ENCODE measurements at regions not wholly inside any gene's neighbourhood (a gene's known extent, or its start where the extent isn't known, plus 50 kb on each side); places are given as distances from the start of the nearest gene placed in this dataset.
"Not testable (repeated sequence)": the region's sequence is repeated elsewhere in the genome, so short reads cannot be mapped to it uniquely, and the experiment has no call there.

DNA sequence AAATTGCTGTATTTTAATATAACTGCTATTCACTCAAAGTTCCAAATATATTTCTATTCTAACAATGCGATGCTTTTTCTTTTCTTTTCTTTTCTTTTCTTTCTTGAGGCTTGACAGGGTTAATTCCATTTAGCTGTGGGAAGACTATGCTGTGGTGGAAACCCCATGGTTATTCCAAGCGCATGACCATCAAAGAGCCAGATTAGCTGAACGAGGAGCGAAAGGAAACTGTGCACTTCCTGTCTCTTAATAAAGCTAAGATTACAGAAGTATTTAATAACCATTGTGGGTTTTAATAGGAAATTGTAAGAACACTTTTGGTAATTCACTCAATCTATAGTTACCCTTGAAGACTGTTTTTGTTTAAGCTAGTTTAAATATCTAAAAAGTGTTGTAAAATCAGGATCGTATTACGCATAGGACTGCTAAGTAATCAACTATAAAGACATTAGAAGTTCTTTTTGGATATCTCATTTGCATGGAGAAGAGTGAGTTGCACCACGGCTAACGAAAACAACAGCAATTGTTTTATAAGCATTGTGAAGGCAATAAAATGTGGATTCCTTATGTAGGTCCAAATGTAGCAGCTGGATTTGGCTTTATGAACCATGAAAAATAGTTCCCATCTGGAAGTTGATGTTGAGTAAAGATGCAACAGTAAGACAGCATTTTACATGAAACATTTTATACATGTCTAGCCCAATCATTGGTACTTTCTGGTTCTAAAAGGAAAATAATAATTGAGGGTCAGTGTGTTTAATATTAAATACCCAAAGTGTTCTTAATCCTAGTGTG, 105.4 kb downstream of the ZIC1 start:
- TF ChIP-seq EP300 (IDR thresholded peaks at IDR 0.05) = no peak
- TF ChIP-seq, protein P1, sequence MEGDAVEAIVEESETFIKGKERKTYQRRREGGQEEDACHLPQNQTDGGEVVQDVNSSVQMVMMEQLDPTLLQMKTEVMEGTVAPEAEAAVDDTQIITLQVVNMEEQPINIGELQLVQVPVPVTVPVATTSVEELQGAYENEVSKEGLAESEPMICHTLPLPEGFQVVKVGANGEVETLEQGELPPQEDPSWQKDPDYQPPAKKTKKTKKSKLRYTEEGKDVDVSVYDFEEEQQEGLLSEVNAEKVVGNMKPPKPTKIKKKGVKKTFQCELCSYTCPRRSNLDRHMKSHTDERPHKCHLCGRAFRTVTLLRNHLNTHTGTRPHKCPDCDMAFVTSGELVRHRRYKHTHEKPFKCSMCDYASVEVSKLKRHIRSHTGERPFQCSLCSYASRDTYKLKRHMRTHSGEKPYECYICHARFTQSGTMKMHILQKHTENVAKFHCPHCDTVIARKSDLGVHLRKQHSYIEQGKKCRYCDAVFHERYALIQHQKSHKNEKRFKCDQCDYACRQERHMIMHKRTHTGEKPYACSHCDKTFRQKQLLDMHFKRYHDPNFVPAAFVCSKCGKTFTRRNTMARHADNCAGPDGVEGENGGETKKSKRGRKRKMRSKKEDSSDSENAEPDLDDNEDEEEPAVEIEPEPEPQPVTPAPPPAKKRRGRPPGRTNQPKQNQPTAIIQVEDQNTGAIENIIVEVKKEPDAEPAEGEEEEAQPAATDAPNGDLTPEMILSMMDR (IDR thresholded peaks at IDR 0.05) = no peak
- no peak for TF ChIP-seq POLR2A (IDR thresholded peaks at IDR 0.05)
- DNase-seq (ENCODE audit: low spot score in 2 of 2) = no peak
- Histone ChIP-seq H3K27me3 (no peaks in the 10 kb centered on the region), H3K4me1 (peaks cover 0 to under 1% (median 0%) of the 10 kb centered on the region in 4 donors), H3K27ac (no peak overlapping the region), H3K9me3 (no peaks in the 10 kb centered on the region), H3K4me3 (no peak overlapping the region), H3K36me3 (no peaks in the 10 kb centered on the region)
- 62 to 65% methylated on average over 8 of the region's 8 CpGs for WGBS, 2 donors

DNA sequence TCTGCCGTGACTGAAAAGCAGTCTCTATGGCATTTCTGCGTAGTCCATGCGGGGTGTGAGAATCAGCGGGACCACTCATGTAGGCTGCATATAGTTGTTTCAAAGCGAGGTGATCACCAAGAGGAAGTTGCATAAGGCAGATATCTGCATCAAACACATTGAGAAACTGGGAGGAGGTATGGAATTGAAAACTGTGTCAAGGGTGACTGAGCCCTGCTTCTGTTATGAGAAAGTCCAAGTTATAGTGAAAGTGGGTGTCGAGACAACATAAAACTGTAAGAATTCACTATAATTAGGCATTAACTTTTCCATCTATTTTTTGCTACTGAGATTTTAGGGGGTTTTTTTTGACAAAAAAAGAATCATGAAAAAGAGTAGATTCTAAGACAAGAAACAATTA, 109.3 kb downstream of the ZIC1 start:
- TF ChIP-seq POLR2A (IDR thresholded peaks at IDR 0.05) = no peak
- no peak for TF ChIP-seq EP300 (IDR thresholded peaks at IDR 0.05)
- TF ChIP-seq, protein P1 (IDR thresholded peaks at IDR 0.05) = no peak
- no peak for DNase-seq (ENCODE audit: low spot score in 2 of 2)
- 84 to 89% methylated on average over 6 of the region's 6 CpGs for WGBS, 2 donors
- Histone ChIP-seq H3K27ac (no peak overlapping the region), H3K4me3 (no peak overlapping the region), H3K9me3 (no peaks in the 10 kb centered on the region), H3K27me3 (no peaks in the 10 kb centered on the region), H3K36me3 (no peaks in the 10 kb centered on the region), H3K4me1 (no peaks in the 10 kb centered on the region)

DNA sequence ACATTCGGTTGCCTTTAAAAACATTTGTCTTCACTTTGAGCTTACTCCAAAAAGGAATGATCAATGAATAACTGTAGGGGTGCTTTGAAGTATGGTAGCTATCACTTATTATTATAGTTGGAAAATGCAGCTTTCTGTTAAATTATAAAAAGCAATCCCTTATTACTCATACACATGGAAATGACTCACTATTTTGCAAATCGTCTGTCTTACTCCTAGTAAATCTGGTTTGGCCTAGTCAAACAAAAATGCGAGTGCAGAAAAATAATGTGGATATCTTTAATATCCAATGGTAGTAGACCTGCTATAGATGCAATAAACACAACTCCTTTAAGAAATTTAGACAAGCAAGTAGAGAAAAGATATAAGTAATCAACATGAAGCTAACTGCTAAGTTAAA, 112.5 kb downstream of the ZIC1 start:
- peaks cover 0 to 10% (median 0%) of the 10 kb centered on the region in 4 donors for H3K9me3 ChIP-seq
- no peaks in the 10 kb centered on the region for H3K36me3 ChIP-seq
- no peaks in the 10 kb centered on the region for H3K27me3 ChIP-seq
- TF ChIP-seq EP300 (IDR thresholded peaks at IDR 0.05) (no peak), POLR2A (IDR thresholded peaks at IDR 0.05) (no peak)
- TF ChIP-seq, protein P1 (IDR thresholded peaks at IDR 0.05) = no peak
- no peak for DNase-seq (ENCODE audit: low spot score in 2 of 2)
- no peak overlapping the region for H3K27ac ChIP-seq
- H3K4me1 ChIP-seq = no peaks in the 10 kb centered on the region
- no peak overlapping the region for H3K4me3 ChIP-seq
- 51% methylated on average over 3 of the region's 3 CpGs for WGBS, 2 donors

DNA sequence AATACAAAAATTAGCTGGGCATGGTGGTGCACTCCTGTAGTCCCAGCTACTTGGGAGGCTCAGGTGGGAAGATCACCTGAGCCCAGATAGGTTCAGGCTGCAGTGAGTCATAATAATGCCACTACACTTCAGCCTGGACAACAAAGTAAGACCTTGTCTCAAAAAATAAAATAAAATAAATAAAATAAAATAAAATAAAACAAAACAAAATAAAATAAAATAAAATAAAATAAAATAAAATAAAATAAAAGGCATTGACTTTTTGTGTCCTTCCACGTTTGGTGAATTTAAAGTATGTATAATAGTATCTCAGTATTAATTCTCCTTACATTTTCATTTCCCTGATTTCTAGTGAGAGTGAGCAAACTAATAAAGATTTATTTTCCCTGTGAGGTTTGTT, 113.6 kb downstream of the ZIC1 start:
- not testable (repeated sequence) for H3K4me1 ChIP-seq; H3K27me3 ChIP-seq; H3K27ac ChIP-seq; H3K36me3 ChIP-seq; H3K4me3 ChIP-seq; DNase-seq (ENCODE audit: low spot score in 2 of 2)
- 78% methylated on average over 1 of the region's 1 CpG for WGBS, 2 donors
- H3K9me3 ChIP-seq = peaks cover 0 to 18% (median 0%) of the 10 kb centered on the region in 4 donors

DNA sequence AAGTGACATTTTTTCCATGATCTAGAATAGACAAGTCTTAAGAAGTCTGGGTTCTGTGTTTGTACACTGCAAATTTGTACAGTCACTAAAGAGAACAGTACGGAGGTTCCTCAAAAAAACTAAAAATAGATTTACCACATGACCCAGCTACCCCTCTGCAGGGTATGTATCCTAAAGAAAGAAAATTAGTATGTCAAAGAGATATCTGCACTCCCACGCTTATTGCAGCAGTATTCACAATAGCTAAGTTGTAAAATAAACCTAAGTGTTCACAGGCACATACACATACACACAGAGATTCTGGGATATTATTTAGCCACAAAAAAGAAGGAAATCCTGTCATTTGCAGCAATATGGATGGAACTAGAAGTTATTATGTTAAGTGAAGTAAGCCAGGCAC, 120.4 kb downstream of the ZIC1 start:
- 58 to 69% methylated on average over 2 of the region's 2 CpGs for WGBS, 2 donors
- H3K4me1 ChIP-seq = no peaks in the 10 kb centered on the region
- no peak overlapping the region for H3K4me3 ChIP-seq
- no peaks in the 10 kb centered on the region for H3K36me3 ChIP-seq
- no peak for TF ChIP-seq POLR2A (IDR thresholded peaks at IDR 0.05)
- TF ChIP-seq EP300 (IDR thresholded peaks at IDR 0.05) = no peak
- TF ChIP-seq, protein P1 (IDR thresholded peaks at IDR 0.05) = no peak
- peaks cover 0 to 19% (median 0%) of the 10 kb centered on the region in 4 donors for H3K9me3 ChIP-seq
- no peaks in the 10 kb centered on the region for H3K27me3 ChIP-seq
- no peak for DNase-seq (ENCODE audit: low spot score in 2 of 2)
- no peak overlapping the region for H3K27ac ChIP-seq
